H9 (cell line): ENCODE measurements at regions not wholly inside any gene's neighbourhood (a gene's known extent, or its start where the extent isn't known, plus 50 kb on each side); places are given as distances from the start of the nearest gene placed in this dataset.

Source experiments
- DNase-seq: peaks from one replicate; pipeline ENCODE4 v3.0.0-alpha.2; 2017
- H2AFZ ChIP-seq: one replicate; pipeline ENCODE4 v1.6.1; 2013; ENCODE audit warnings: mild to moderate bottlenecking, low read length, control low read depth, moderate library complexity
- H2AK5ac ChIP-seq: 2 replicates; pipeline ENCODE4 v1.6.1; 2013; ENCODE audit warnings: low read length, control low read depth, mixed read lengths; ENCODE audit not compliant: insufficient read length
- H2BK120ac ChIP-seq: one replicate; pipeline ENCODE4 v1.6.1; 2013; ENCODE audit warnings: low read depth, mild to moderate bottlenecking, low read length, control low read depth, inconsistent platforms; ENCODE audit not compliant: poor library complexity, severe bottlenecking
- H2BK12ac ChIP-seq: 2 replicates; pipeline ENCODE4 v1.6.1; 2013; ENCODE audit warnings: low read length, control low read depth, mixed read lengths, low read depth; ENCODE audit not compliant: insufficient read length
- H2BK15ac ChIP-seq: 2 replicates; pipeline ENCODE4 v1.6.1; 2013; ENCODE audit warnings: low read depth, low read length, control low read depth
- H2BK20ac ChIP-seq: one replicate; pipeline ENCODE4 v1.6.1; 2013; ENCODE audit warnings: low read depth, mild to moderate bottlenecking, low read length, control low read depth, inconsistent platforms; ENCODE audit not compliant: poor library complexity, severe bottlenecking
- H2BK5ac ChIP-seq: 2 replicates; pipeline ENCODE4 v1.6.1; 2013; ENCODE audit warnings: low read length, control low read depth, mixed read lengths; ENCODE audit not compliant: insufficient read length
- H3K14ac ChIP-seq: 2 replicates; pipeline ENCODE4 v1.6.1; 2013; ENCODE audit warnings: low read length, control low read depth; ENCODE audit not compliant: insufficient read depth
- H3K18ac ChIP-seq: 2 replicates; pipeline ENCODE4 v1.6.1; 2013; ENCODE audit warnings: low read depth, mild to moderate bottlenecking, mixed read lengths, low read length, control low read depth; ENCODE audit not compliant: insufficient read length
- H3K23ac ChIP-seq: 2 replicates; pipeline ENCODE4 v1.6.1; 2013; ENCODE audit warnings: low read length, control low read depth, mixed read lengths, low read depth; ENCODE audit not compliant: insufficient read length
- H3K23me2 ChIP-seq: 2 replicates; pipeline ENCODE4 v1.6.1; 2013; ENCODE audit warnings: low read depth, mild to moderate bottlenecking, mixed read lengths, low read length, control low read depth; ENCODE audit not compliant: insufficient read length, poor library complexity, severe bottlenecking
- H3K27ac ChIP-seq: 2 replicates; pipeline ENCODE4 v1.5.1; 2013; ENCODE audit warnings: low read length, control low read depth, mixed read lengths, low read depth; ENCODE audit not compliant: insufficient read length
- H3K27me3 ChIP-seq: 2 replicates; pipeline ENCODE4 v1.6.1; 2013; ENCODE audit warnings: low read length, control low read depth, inconsistent platforms; ENCODE audit not compliant: insufficient read depth
- H3K4ac ChIP-seq: 2 replicates; pipeline ENCODE4 v1.6.1; 2013; ENCODE audit warnings: low read depth, mild to moderate bottlenecking, control low read depth, inconsistent platforms, low read length, moderate library complexity
- H3K4me1 ChIP-seq: 2 replicates; pipeline ENCODE4 v1.6.1; 2013; ENCODE audit warnings: low read length, control low read depth, inconsistent platforms; ENCODE audit not compliant: insufficient read depth
- H3K4me2 ChIP-seq: 2 replicates; pipeline ENCODE4 v1.6.1; 2013; ENCODE audit warnings: low read length, control low read depth, mixed read lengths; ENCODE audit not compliant: insufficient read length, insufficient read depth
- H3K56ac ChIP-seq: 2 replicates; pipeline ENCODE4 v1.6.1; 2013; ENCODE audit warnings: low read depth, mild to moderate bottlenecking, mixed read lengths, low read length, control low read depth; ENCODE audit not compliant: insufficient read length
- H3K79me1 ChIP-seq: 2 replicates; pipeline ENCODE4 v1.6.1; 2013; ENCODE audit warnings: low read depth, mild to moderate bottlenecking, moderate library complexity, low read length, control low read depth, inconsistent platforms; ENCODE audit not compliant: insufficient read depth, poor library complexity, severe bottlenecking
- H3K79me2 ChIP-seq: 2 replicates; pipeline ENCODE4 v1.6.1; 2013; ENCODE audit warnings: low read length, control low read depth, inconsistent platforms; ENCODE audit not compliant: insufficient read depth
- H3K9ac ChIP-seq: 2 replicates; pipeline ENCODE4 v1.6.1; 2013; ENCODE audit warnings: low read length, control low read depth, mixed read lengths; ENCODE audit not compliant: insufficient read length; ENCODE audit errors: extremely low read depth
- H3K9me3 ChIP-seq: one replicate; pipeline ENCODE4 v1.6.1; 2013; ENCODE audit warnings: low read depth, low read length, inconsistent platforms; ENCODE audit not compliant: control insufficient read depth
- H3T11ph ChIP-seq: one replicate; pipeline ENCODE4 v1.6.1; 2013; ENCODE audit warnings: mild to moderate bottlenecking, low read length, control low read depth, inconsistent platforms
- H4K20me1 ChIP-seq: one replicate; pipeline ENCODE4 v1.6.1; 2013; ENCODE audit not compliant: control insufficient read depth, insufficient read length, insufficient read depth
- H4K5ac ChIP-seq: 2 replicates; pipeline ENCODE4 v1.6.1; 2013; ENCODE audit warnings: low read depth, mild to moderate bottlenecking, mixed read lengths, low read length, control low read depth; ENCODE audit not compliant: insufficient read length
- H4K8ac ChIP-seq: replicated peaks from 2 replicates; pipeline ENCODE4 v1.6.1; 2013; ENCODE audit warnings: low read length, control low read depth, mixed read lengths, low read depth; ENCODE audit not compliant: insufficient read length
- H4K91ac ChIP-seq: 2 replicates; pipeline ENCODE4 v1.6.1; 2013; ENCODE audit warnings: low read depth, mild to moderate bottlenecking, moderate library complexity, mixed read lengths, low read length, control low read depth; ENCODE audit not compliant: insufficient read length
- H3K27ac Mint-ChIP-seq, 3 experiments: 2 replicates in 2 of 3; 3 replicates in 1 of 3; pipeline ENCODE4 v1.8.0; 2020 to 2021; ENCODE audit warnings: mixed read lengths in 3 of 3, mild to moderate bottlenecking in 1 of 3, moderate library complexity in 1 of 3
- H3K27me3 Mint-ChIP-seq: 2 replicates; pipeline ENCODE4 v1.8.0; 2021; ENCODE audit warnings: low read depth, mild to moderate bottlenecking, moderate library complexity, mixed read lengths
- H3K36me3 Mint-ChIP-seq, 3 experiments: 2 replicates in 2 of 3; 3 replicates in 1 of 3; pipeline ENCODE4 v1.8.0; 2020 to 2021; ENCODE audit warnings: low read depth in 3 of 3, mixed read lengths in 3 of 3; ENCODE audit not compliant: insufficient read depth in 1 of 3
- H3K4me1 Mint-ChIP-seq, 2 experiments: 2 replicates each; pipeline ENCODE4 v1.8.0; 2020; ENCODE audit warnings: mixed read lengths in 2 of 2
- H3K4me3 Mint-ChIP-seq, 2 experiments: 2 replicates in 1 of 2; 3 replicates in 1 of 2; pipeline ENCODE4 v1.8.0; 2020 to 2021; ENCODE audit warnings: mild to moderate bottlenecking in 2 of 2, mixed read lengths in 2 of 2, moderate library complexity in 1 of 2
- H3K9me3 Mint-ChIP-seq, 2 experiments: 2 replicates in 1 of 2; 3 replicates in 1 of 2; pipeline ENCODE4 v1.8.0; 2020; ENCODE audit warnings: mild to moderate bottlenecking in 2 of 2, mixed read lengths in 2 of 2, moderate library complexity in 1 of 2
- CTCF ChIP-seq: fragments of 200-600 bp; sonication (generic); conservative IDR thresholded peaks from 3 replicates; pipeline ENCODE4 v1.8.0; 2021; ENCODE audit warnings: antibody characterized with exemption, mild to moderate bottlenecking
- WGBS: extraction: QIAGEN DNeasy Blood & Tissue Kit; methylation state at CpG from one replicate; pipeline ENCODE4 v1.1.7; 2013; ENCODE audit warnings: missing lambda C conversion rate, low lambda C conversion rate, mixed read lengths; ENCODE audit not compliant: insufficient read length; ENCODE audit errors: extremely low coverage; 5-methylcytosine and 5-hydroxymethylcytosine counted together

GRCh38 chr5:52491071-52491787 is 296.5 kb upstream of the ITGA1 start:
- H2AK5ac ChIP-seq = no peak overlapping the region
- H2BK12ac ChIP-seq = no peak overlapping the region
- no peak for TF ChIP-seq CTCF
- no peak overlapping the region for H3K23ac ChIP-seq
- DNase-seq = no peak
- no peak overlapping the region for H2AFZ ChIP-seq
- no peak overlapping the region for H2BK120ac ChIP-seq
- no CpG with 5 or more reads among the region's 4 CpGs for WGBS
- H4K5ac ChIP-seq = no peak overlapping the region
- H3K14ac ChIP-seq = no peak overlapping the region
- H3K79me1 ChIP-seq = no peaks in the 10 kb centered on the region
- no peak overlapping the region for H3K9ac ChIP-seq
- H3K23me2 ChIP-seq = no peaks in the 10 kb centered on the region
- H3K4ac ChIP-seq = no peak overlapping the region
- no peak overlapping the region for H3K56ac ChIP-seq
- H3K9me3 ChIP-seq = no peaks in the 10 kb centered on the region
- no peak overlapping the region for H3K18ac ChIP-seq
- H4K91ac ChIP-seq = no peak overlapping the region
- no peaks in the 10 kb centered on the region for H3K27me3 Mint-ChIP-seq
- H3K27me3 ChIP-seq = no peaks in the 10 kb centered on the region
- no peak overlapping the region for H3T11ph ChIP-seq
- no peak overlapping the region for H2BK20ac ChIP-seq
- no peak overlapping the region for H4K8ac ChIP-seq
- H3K27ac Mint-ChIP-seq = no peak overlapping the region
- H4K20me1 ChIP-seq = no peaks in the 10 kb centered on the region
- no peak overlapping the region for H3K4me2 ChIP-seq
- no peak overlapping the region for H3K4me3 Mint-ChIP-seq
- no peaks in the 10 kb centered on the region for H3K36me3 Mint-ChIP-seq
- no peak overlapping the region for H3K27ac ChIP-seq
- no peaks in the 10 kb centered on the region for H3K9me3 Mint-ChIP-seq
- no peaks in the 10 kb centered on the region for H3K4me1 ChIP-seq
- H3K79me2 ChIP-seq = no peaks in the 10 kb centered on the region
- no peak overlapping the region for H2BK5ac ChIP-seq
- no peak overlapping the region for H2BK15ac ChIP-seq
- H3K4me1 Mint-ChIP-seq = no peaks in the 10 kb centered on the region
